Large intestine (tissue), 3 donors: ENCODE measurements at regions not wholly inside any gene's neighbourhood (a gene's known extent, or its start where the extent isn't known, plus 50 kb on each side); places are given as distances from the start of the nearest gene placed in this dataset.

Experiments
- DNase-seq, 2 donors: peaks; one replicate each; pipeline versions ENCODE4 v3.0.0 to v3.0.0-alpha.2; 2013
- H3K27ac ChIP-seq: one replicate; pipeline ENCODE4 v1.5.1; 2013; ENCODE audit warnings: low read length
- H3K27me3 ChIP-seq: 2 replicates; pipeline ENCODE4 v1.6.1; 2013; ENCODE audit warnings: low read length; ENCODE audit not compliant: control insufficient read depth, insufficient read depth
- H3K36me3 ChIP-seq: 2 replicates; pipeline ENCODE4 v1.6.1; 2013; ENCODE audit warnings: low read length; ENCODE audit not compliant: control insufficient read depth, insufficient read depth
- H3K4me1 ChIP-seq: one replicate; pipeline ENCODE4 v1.6.1; 2013; ENCODE audit warnings: low read length; ENCODE audit not compliant: control insufficient read depth, insufficient read depth
- H3K4me3 ChIP-seq: one replicate; pipeline ENCODE4 v1.5.1; 2013; ENCODE audit warnings: low read length
- H3K9me3 ChIP-seq: one replicate; pipeline ENCODE4 v1.6.1; 2013; ENCODE audit warnings: mild to moderate bottlenecking, low read depth, low read length, moderate library complexity; ENCODE audit not compliant: control insufficient read depth
- WGBS: methylation state at CpG from one replicate; pipeline ENCODE4 v1.1.5; 2013; ENCODE audit warnings: low lambda C conversion rate; ENCODE audit not compliant: insufficient coverage; 5-methylcytosine and 5-hydroxymethylcytosine counted together

- Histone ChIP-seq H3K36me3 (no peaks in the 10 kb centered on the region), H3K27ac (no peak overlapping the region), H3K9me3 (no peaks in the 10 kb centered on the region), H3K4me1 (no peaks in the 10 kb centered on the region), H3K4me3 (no peak overlapping the region), H3K27me3 (no peaks in the 10 kb centered on the region)
- 100% methylated on average over 1 of the region's 4 CpGs for WGBS
- no peak for DNase-seq
These were observed 78.8 kb downstream of the NABP1 start for GRCh38 chr2:191756761-191757160.

- H3K9me3 ChIP-seq: no peaks in the 10 kb centered on the region
- no peaks in the 10 kb centered on the region for H3K36me3 ChIP-seq
- H3K27ac ChIP-seq: no peak overlapping the region
- no peak overlapping the region for H3K4me3 ChIP-seq
- no peak for DNase-seq
- no peaks in the 10 kb centered on the region for H3K4me1 ChIP-seq
- WGBS: 83% methylated on average over 1 of the region's 1 CpG
- H3K27me3 ChIP-seq: no peaks in the 10 kb centered on the region
These were observed 79.3 kb downstream of the NABP1 start for GRCh38 chr2:191757208-191757607.

DNA sequence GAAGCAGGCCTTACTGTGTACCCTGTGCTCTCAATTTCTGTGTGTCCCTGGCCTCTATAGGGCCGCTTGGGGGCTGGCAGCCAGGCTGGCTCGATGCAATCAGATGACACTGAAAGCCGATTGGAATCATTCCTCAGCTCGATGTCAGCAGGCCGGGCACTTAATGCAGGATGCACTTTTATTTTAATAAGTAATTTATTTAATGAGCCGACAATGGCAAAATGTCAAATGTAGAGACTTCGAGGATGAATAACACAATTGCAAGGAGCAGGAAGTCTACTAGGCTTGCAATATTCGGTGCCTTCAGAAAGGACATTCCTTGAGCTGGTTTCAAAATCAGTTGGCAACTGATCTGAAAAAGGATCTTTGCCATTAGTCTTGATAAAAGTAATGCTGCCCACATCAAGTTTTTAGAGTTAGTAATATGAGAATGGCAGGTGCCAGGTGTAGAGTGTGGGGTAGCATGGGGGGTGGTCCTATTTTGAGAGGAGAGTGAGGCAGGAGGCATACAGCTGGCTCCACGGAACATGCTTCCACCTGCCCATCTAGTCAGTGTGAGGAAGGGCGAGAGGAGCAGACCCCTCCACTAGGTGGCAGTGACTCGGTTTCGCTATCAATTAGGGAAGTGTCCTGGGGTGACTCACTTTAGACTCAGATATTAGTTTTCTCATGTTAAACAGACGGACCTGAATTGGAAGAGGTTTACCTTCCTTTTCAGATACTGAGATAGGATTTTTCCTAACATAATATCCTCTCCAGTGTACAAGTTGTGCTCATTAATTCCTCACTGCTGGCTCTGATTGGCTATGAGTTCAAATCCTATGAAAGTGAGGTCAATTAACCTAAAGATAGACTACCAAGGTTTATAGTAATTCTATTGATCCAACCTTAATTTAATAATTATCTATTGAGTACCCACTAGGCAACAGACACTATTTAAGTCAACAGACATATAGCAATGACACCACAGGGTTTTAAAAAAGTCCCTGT lies 80.9 kb downstream of the NABP1 start:
- no peaks in the 10 kb centered on the region for H3K36me3 ChIP-seq
- no peak overlapping the region for H3K4me3 ChIP-seq
- no peak overlapping the region for H3K27ac ChIP-seq
- 48% methylated on average over 2 of the region's 13 CpGs for WGBS
- no peaks in the 10 kb centered on the region for H3K9me3 ChIP-seq
- H3K27me3 ChIP-seq: no peaks in the 10 kb centered on the region
- DNase-seq: peak; percentile 19 to 34
- H3K4me1 ChIP-seq: no peaks in the 10 kb centered on the region

GRCh38 chr2:191759680-191760079 lies 81.7 kb downstream of the NABP1 start:
- H3K4me1 ChIP-seq: no peaks in the 10 kb centered on the region
- H3K27me3 ChIP-seq: no peaks in the 10 kb centered on the region
- WGBS: no CpG with 5 or more reads among the region's 4 CpGs
- H3K36me3 ChIP-seq: no peaks in the 10 kb centered on the region
- no peak for DNase-seq
- H3K9me3 ChIP-seq: no peaks in the 10 kb centered on the region
- H3K4me3 ChIP-seq: no peak overlapping the region
- H3K27ac ChIP-seq: no peak overlapping the region

- Histone ChIP-seq H3K27me3 (no peaks in the 10 kb centered on the region), H3K27ac (no peak overlapping the region), H3K4me3 (no peak overlapping the region), H3K9me3 (no peaks in the 10 kb centered on the region), H3K4me1 (no peaks in the 10 kb centered on the region), H3K36me3 (no peaks in the 10 kb centered on the region)
- no peak for DNase-seq
- 63% methylated on average over 1 of the region's 4 CpGs for WGBS
These were observed 82.8 kb downstream of the NABP1 start for GRCh38 chr2:191760655-191761262.

DNA sequence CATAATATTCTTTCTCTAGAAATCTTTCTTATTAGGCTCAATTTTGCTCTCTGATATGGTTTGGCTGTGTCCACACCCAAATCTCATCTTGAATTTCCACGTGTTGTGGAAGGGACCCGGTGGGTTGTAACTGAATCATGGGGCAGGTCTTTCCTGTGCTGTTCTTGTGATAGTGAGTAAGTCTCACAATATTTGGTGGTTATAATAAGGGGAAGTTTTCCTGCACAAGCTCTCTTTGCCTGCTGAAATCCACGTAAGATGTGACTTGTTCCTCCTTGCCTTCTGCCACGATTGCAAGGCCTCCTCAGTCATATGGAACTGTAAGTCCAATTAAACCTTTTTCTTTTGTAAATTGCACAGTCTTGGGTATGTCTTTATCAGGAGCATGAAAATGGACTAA lies 73.8 kb downstream of the CAVIN2 start:
- Histone ChIP-seq H3K9me3 (no peaks in the 10 kb centered on the region), H3K4me3 (no peak overlapping the region), H3K4me1 (no peaks in the 10 kb centered on the region), H3K27ac (no peak overlapping the region), H3K36me3 (no peaks in the 10 kb centered on the region), H3K27me3 (no peaks in the 10 kb centered on the region)
- 100% methylated on average over 2 of the region's 4 CpGs for WGBS
- DNase-seq: no peak

- no CpG with 5 or more reads among the region's 2 CpGs for WGBS
- Histone ChIP-seq H3K9me3 (no peaks in the 10 kb centered on the region), H3K27ac (no peak overlapping the region), H3K4me3 (no peak overlapping the region), H3K4me1 (no peaks in the 10 kb centered on the region), H3K36me3 (no peaks in the 10 kb centered on the region), H3K27me3 (peaks cover 2% of the 10 kb centered on the region)
- no peak for DNase-seq
These were observed 69.5 kb downstream of the CAVIN2 start for GRCh38 chr2:191777351-191777750.

- H3K4me3 ChIP-seq: no peak overlapping the region
- no peak overlapping the region for H3K27ac ChIP-seq
- no peaks in the 10 kb centered on the region for H3K36me3 ChIP-seq
- peaks cover 3% of the 10 kb centered on the region for H3K27me3 ChIP-seq
- WGBS: no CpG with 5 or more reads among the region's 1 CpG
- H3K9me3 ChIP-seq: no peaks in the 10 kb centered on the region
- no peaks in the 10 kb centered on the region for H3K4me1 ChIP-seq
- no peak for DNase-seq
These were observed 68.8 kb downstream of the CAVIN2 start for GRCh38 chr2:191778041-191778440.

- Histone ChIP-seq H3K27ac (no peak overlapping the region), H3K4me1 (no peaks in the 10 kb centered on the region), H3K4me3 (no peak overlapping the region), H3K36me3 (no peaks in the 10 kb centered on the region), H3K9me3 (no peaks in the 10 kb centered on the region), H3K27me3 (peaks cover 3% of the 10 kb centered on the region)
- 91% methylated on average over 4 of the region's 8 CpGs for WGBS
- no peak for DNase-seq
These were observed 64.5 kb downstream of the CAVIN2 start for GRCh38 chr2:191782351-191782750.

DNA sequence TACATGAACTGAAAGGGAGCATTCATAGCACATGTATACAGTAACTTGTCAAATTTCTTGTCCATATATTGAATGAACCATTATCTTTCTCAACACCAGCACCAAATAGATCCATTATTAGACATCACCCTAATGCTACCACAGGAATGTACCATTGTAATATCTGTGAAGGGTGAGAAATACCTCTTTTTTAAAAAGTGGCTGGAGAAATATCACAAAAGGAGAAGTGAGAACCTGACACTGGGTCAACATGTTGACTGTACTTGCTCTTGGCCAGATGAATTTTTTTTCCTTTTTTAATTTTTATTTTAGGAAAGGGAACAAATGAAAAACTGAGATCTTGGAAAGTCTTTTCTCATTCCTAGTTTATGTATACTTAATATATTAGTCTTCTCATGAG lies 63.5 kb downstream of the CAVIN2 start:
- no peak for DNase-seq
- Histone ChIP-seq H3K4me3 (no peak overlapping the region), H3K4me1 (no peaks in the 10 kb centered on the region), H3K27ac (no peak overlapping the region), H3K36me3 (no peaks in the 10 kb centered on the region), H3K27me3 (peaks cover 3% of the 10 kb centered on the region), H3K9me3 (no peaks in the 10 kb centered on the region)
